Choroid plexus epithelial cell (primary cell): ENCODE measurements at regions not wholly inside any gene's neighbourhood (a gene's known extent, or its start where the extent isn't known, plus 50 kb on each side); places are given as distances from the start of the nearest gene placed in this dataset.

ENCODE experiments used
- DNase-seq: peaks from one replicate; pipeline ENCODE4 v3.0.0-alpha.2; 2010; ENCODE audit warnings: low read depth
- H3K4me3 ChIP-seq: 2 replicates; pipeline ENCODE4 v1.5.1; 2011; ENCODE audit warnings: low read depth, mild to moderate bottlenecking, control low read depth, low read length, moderate library complexity
- TF ChIP-seq, protein P1 (sequence below): conservative IDR thresholded peaks from 2 replicates; pipeline ENCODE4 v1.5.1; 2011; ENCODE audit warnings: low read depth, mild to moderate bottlenecking, control low read depth, inconsistent platforms, low read length, moderate library complexity

DNA sequence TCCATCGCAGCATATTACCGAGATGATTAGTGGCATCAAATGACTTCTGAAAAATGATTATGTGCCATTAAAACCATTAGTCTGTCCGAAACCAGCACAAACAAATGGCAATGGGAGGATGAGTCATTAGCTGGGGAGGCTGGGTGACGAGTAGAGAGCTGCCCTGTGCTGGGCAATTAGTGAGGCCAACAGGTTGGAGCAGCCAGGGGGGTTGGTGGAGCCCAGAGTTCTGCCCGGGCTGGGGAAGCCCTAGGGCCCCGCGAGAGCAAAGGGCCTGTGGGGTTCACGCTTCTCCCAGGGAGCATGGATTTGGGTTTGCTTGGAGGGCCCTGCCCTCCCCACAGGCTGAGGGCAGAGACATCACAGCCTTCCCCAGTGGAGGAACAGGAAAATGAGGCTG is 152.1 kb upstream of the RPL38 start:
- no peak overlapping the region for H3K4me3 ChIP-seq
- DNase-seq: no peak
- TF ChIP-seq, protein P1, sequence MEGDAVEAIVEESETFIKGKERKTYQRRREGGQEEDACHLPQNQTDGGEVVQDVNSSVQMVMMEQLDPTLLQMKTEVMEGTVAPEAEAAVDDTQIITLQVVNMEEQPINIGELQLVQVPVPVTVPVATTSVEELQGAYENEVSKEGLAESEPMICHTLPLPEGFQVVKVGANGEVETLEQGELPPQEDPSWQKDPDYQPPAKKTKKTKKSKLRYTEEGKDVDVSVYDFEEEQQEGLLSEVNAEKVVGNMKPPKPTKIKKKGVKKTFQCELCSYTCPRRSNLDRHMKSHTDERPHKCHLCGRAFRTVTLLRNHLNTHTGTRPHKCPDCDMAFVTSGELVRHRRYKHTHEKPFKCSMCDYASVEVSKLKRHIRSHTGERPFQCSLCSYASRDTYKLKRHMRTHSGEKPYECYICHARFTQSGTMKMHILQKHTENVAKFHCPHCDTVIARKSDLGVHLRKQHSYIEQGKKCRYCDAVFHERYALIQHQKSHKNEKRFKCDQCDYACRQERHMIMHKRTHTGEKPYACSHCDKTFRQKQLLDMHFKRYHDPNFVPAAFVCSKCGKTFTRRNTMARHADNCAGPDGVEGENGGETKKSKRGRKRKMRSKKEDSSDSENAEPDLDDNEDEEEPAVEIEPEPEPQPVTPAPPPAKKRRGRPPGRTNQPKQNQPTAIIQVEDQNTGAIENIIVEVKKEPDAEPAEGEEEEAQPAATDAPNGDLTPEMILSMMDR: no peak

- TF ChIP-seq, protein P1: no peak
- DNase-seq: no peak
- no peak overlapping the region for H3K4me3 ChIP-seq
Observed at GRCh38 chr17:74052993-74053711, 150.3 kb upstream of the RPL38 start.

DNA sequence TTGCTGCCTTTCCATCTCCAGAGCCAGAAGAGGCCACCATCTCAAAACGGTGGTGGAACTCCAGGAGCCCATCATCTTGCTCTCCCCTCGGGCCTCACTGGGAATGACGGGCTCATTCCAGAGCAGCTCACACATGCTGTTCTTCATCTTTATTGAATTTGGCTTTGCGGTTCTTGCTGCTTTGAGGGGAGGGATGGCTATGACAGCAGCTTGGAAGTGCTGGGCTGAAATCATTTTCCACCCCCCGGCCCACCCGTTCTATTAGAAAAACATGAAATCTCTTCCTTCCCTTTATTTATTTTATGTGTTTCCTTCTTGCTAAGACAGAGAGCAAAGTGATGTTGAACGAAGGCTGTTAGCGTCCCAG is 149.8 kb upstream of the RPL38 start:
- TF ChIP-seq, protein P1: no peak
- no peak for DNase-seq
- no peak overlapping the region for H3K4me3 ChIP-seq

DNA sequence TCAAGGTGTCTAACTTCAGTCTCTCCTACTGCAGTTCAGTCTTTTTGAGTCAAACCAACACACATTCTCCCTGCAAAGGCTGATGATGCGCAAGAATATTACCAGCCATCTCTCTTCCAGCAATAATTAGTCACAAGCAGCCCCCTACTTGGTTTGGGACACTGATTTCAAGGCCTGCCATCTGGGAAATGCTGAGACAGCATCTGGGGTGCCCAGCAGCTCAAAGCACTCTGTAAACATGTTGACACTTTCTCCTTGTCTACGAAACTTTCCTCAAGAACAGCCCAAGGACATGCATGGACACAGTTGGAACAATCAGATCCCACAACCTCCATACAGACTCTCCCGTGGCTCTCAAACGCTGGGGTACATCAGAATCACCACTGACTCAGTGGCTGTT is 149.2 kb upstream of the RPL38 start:
- no peak for DNase-seq
- no peak overlapping the region for H3K4me3 ChIP-seq
- TF ChIP-seq, protein P1: no peak

DNA sequence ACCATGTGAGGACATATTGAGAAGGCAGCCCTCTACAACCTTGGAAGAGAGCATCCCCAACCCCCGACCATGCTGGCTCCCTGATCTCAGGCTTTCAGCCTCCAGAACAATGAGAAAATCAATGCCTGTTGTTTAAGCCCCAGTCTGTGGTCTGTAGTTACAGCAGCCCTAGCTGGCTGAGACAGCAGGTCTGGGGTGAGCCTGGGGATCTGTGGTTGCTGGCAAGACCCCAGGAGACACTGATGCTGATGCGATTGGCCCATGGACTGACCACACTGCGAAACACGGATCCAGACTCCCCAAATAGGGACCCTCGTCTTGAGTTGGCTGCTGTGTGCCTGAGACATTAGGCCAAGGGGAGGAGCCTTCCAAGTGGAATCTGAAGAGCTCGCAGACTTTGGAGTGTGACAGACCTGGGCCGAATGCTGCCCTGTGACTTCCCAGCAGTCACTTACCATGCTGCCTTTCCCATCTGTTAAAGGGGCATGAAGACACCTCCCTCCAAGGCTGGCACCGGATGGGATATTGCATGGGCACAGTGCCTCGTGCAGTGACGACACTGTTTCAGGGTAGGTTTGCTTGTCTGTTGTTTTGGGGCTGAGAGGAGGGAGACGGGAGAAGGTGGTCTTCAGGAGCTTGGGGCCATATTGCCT is 147.8 kb upstream of the RPL38 start:
- no peak overlapping the region for H3K4me3 ChIP-seq
- TF ChIP-seq, protein P1: no peak
- no peak for DNase-seq

DNA sequence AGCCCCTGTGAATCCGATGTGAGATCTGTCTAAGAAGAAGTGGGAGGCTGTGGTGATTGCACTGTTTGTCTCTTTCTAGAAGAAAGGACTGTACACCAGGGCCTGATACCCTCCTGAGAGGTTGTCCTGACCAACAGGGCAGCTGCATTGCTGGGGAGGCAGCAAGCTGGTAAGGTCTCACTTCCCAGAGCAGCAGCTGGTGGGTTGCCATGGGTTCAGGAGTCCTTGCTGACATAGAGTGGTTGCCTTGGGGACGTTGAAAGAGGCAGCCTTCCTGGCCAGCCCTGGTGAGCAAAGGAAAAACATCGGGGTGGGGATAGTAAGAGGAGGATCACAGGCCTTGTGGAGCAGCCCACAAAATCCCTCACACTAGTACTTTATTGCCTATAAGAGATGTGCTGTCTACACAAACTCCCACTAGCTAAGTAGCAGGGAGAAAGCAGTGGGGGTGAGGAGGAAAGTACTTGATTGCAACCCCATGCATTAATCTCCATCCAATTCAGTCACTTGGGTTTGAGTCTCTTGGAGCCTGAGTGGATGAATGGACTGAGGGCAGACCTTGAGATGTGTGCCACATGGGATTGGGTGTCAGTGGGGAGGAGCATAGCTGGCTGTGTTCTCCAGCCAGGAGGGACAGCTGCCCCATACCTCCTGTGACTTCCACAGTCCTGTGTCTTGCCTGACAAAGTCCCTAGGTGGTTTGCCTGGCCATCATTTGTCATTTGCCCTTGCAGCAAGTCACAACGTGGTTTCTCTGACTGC is 143.8 kb upstream of the RPL38 start:
- DNase-seq: no peak
- TF ChIP-seq, protein P1: no peak
- no peak overlapping the region for H3K4me3 ChIP-seq

DNA sequence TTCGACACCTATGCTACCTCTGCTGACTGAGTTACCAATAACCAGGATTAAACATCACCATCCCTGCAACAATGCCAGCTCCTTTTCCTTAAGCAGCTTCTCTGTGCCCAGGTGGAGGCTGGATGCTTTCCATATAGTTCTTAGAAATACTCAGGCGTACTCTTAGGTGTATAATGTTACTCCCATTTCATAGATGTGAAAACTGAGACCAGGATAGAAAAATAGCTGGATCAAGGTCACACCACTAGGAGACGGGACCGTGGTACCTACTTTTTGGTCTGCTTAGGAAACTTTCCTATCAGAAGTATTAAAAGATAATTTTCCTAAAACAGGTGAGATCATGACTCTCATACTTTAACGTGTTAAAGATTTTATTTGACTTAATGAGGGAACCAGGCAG is 141.7 kb upstream of the RPL38 start:
- TF ChIP-seq, protein P1: no peak
- no peak overlapping the region for H3K4me3 ChIP-seq
- DNase-seq: no peak
